Nephron progenitor cell (in vitro differentiated cells): ENCODE measurements at regions not wholly inside any gene's neighbourhood (a gene's known extent, or its start where the extent isn't known, plus 50 kb on each side); places are given as distances from the start of the nearest gene placed in this dataset.

Experiments
- DNase-seq: peaks from one replicate; pipeline ENCODE4 v3.0.0; 2021
- H3K27ac Mint-ChIP-seq: 2 replicates; pipeline ENCODE4 v1.8.0; 2021; ENCODE audit warnings: mild to moderate bottlenecking, moderate library complexity, mixed read lengths
- H3K27me3 Mint-ChIP-seq: 2 replicates; pipeline ENCODE4 v1.8.0; 2021; ENCODE audit warnings: mild to moderate bottlenecking, low read depth, mixed read lengths; ENCODE audit not compliant: poor library complexity
- H3K36me3 Mint-ChIP-seq: 2 replicates; pipeline ENCODE4 v1.8.0; 2021; ENCODE audit warnings: low read depth, mixed read lengths
- H3K4me1 Mint-ChIP-seq: 2 replicates; pipeline ENCODE4 v1.8.0; 2021; ENCODE audit warnings: mixed read lengths
- H3K4me3 Mint-ChIP-seq: 2 replicates; pipeline ENCODE4 v1.8.0; 2021; ENCODE audit warnings: mild to moderate bottlenecking, moderate library complexity, mixed read lengths
- H3K9me3 Mint-ChIP-seq: 2 replicates; pipeline ENCODE4 v1.8.0; 2021; ENCODE audit warnings: mild to moderate bottlenecking, moderate library complexity, mixed read lengths
- CTCF ChIP-seq: fragments of 200-600 bp; sonication (generic); IDR thresholded peaks from 2 replicates; pipeline ENCODE4 v1.5.0; 2021; ENCODE audit warnings: antibody characterized with exemption

GRCh38 chr11:15737320-15737719 is 619.0 kb downstream of the SOX6 start:
- peaks cover 9% of the 10 kb centered on the region for H3K4me1 Mint-ChIP-seq
- no peaks in the 10 kb centered on the region for H3K9me3 Mint-ChIP-seq
- DNase-seq: no peak
- no peaks in the 10 kb centered on the region for H3K36me3 Mint-ChIP-seq
- H3K27me3 Mint-ChIP-seq: no peaks in the 10 kb centered on the region
- H3K27ac Mint-ChIP-seq: no peak overlapping the region
- no peak overlapping the region for H3K4me3 Mint-ChIP-seq
- no peak for TF ChIP-seq CTCF

- DNase-seq: no peak
- no peak overlapping the region for H3K27ac Mint-ChIP-seq
- peaks cover 23% of the 10 kb centered on the region for H3K4me1 Mint-ChIP-seq
- peaks cover 5% of the 10 kb centered on the region for H3K9me3 Mint-ChIP-seq
- no peak overlapping the region for H3K4me3 Mint-ChIP-seq
- peaks cover 1% of the 10 kb centered on the region for H3K36me3 Mint-ChIP-seq
- no peak for TF ChIP-seq CTCF
- H3K27me3 Mint-ChIP-seq: no peaks in the 10 kb centered on the region
Measured at GRCh38 chr11:15738931-15739330, 617.4 kb downstream of the SOX6 start.

GRCh38 chr11:15742626-15743519 is 613.5 kb downstream of the SOX6 start:
- Mint-ChIP-seq H3K9me3 (peaks cover 19% of the 10 kb centered on the region), H3K27me3 (peaks cover 4% of the 10 kb centered on the region), H3K4me3 (no peak overlapping the region), H3K27ac (peak overlapping the region; percentile 94), H3K4me1 (peaks cover 41% of the 10 kb centered on the region), H3K36me3 (peaks cover 8% of the 10 kb centered on the region)
- no peak for TF ChIP-seq CTCF
- DNase-seq: peak; percentile 10

- H3K27ac Mint-ChIP-seq: no peak overlapping the region
- no peak for DNase-seq
- H3K9me3 Mint-ChIP-seq: peaks cover 19% of the 10 kb centered on the region
- TF ChIP-seq CTCF: no peak
- peaks cover 8% of the 10 kb centered on the region for H3K36me3 Mint-ChIP-seq
- peaks cover 4% of the 10 kb centered on the region for H3K27me3 Mint-ChIP-seq
- H3K4me1 Mint-ChIP-seq: peaks cover 50% of the 10 kb centered on the region
- no peak overlapping the region for H3K4me3 Mint-ChIP-seq
Measured at GRCh38 chr11:15744693-15745092, 611.7 kb downstream of the SOX6 start.

DNA sequence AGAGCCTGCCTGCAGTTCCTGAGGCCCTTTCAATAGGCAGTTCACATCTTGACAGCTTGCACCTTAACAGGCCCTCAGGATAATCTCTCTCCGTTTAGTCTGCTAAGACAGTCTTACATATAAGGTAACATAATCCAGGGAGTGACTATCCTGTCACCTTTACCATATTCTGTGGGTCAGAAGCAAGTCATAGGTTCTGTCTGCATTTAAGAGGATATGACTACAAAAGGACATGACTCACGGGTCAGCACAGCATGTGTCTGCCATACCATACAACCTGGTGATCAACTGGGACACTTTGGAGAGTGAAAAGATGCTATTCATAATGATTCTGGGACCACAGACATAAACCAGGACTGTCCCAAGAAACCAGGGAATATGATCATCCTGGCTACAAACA is 611.1 kb downstream of the SOX6 start:
- peak overlapping the region; percentile 24 for H3K27ac Mint-ChIP-seq
- peaks cover 52% of the 10 kb centered on the region for H3K4me1 Mint-ChIP-seq
- H3K4me3 Mint-ChIP-seq: no peak overlapping the region
- peaks cover 8% of the 10 kb centered on the region for H3K36me3 Mint-ChIP-seq
- no peak for DNase-seq
- peaks cover 19% of the 10 kb centered on the region for H3K9me3 Mint-ChIP-seq
- no peak for TF ChIP-seq CTCF
- peaks cover 4% of the 10 kb centered on the region for H3K27me3 Mint-ChIP-seq

DNA sequence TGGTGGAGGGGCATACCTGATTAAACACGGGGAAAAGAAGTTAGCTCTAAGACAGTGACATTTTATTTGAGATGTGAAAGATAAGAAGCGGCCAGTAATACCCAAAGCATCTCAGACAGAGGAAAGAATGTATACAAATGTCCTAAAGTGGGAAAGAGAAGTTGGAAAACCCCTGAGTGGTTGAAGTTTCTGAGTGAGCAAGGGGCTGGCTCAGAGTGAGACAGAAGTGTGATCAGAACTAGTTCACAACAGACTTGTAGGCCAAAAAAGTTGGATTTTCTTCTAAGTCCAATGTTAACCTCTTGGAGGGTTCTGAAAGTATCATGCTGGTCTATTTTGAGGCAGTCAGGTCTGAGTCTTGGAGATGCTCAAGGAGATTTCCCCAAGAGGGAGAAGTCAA is 608.7 kb downstream of the SOX6 start:
- H3K27ac Mint-ChIP-seq: no peak overlapping the region
- H3K4me3 Mint-ChIP-seq: no peak overlapping the region
- H3K9me3 Mint-ChIP-seq: peaks cover 19% of the 10 kb centered on the region
- H3K4me1 Mint-ChIP-seq: peaks cover 48% of the 10 kb centered on the region
- H3K27me3 Mint-ChIP-seq: peaks cover 4% of the 10 kb centered on the region
- TF ChIP-seq CTCF: no peak
- DNase-seq: no peak
- peaks cover 8% of the 10 kb centered on the region for H3K36me3 Mint-ChIP-seq
